NCI-H2081 (cell line): ENCODE measurements at regions not wholly inside any gene's neighbourhood (a gene's known extent, or its start where the extent isn't known, plus 50 kb on each side); places are given as distances from the start of the nearest gene placed in this dataset.
A peak's percentile ranks its signal among the peaks of the same experiment; 100 is the strongest.

Experiments
- DNase-seq, 2 experiments: peaks; one replicate each; lab custom pipeline; 2025; lab: John Stamatoyannopoulos, UW

- peak in 1 of 2 experiments; percentile 6 for DNase-seq
Measured at GRCh38 chr7:12518920-12519681, 51.4 kb upstream of the SCIN start.

GRCh38 chr7:12519682-12520009 is 50.9 kb upstream of the SCIN start:
- DNase-seq, result no peak
